Skin of body (tissue), 1 donor: ENCODE measurements at regions not wholly inside any gene's neighbourhood (a gene's known extent, or its start where the extent isn't known, plus 50 kb on each side); places are given as distances from the start of the nearest gene placed in this dataset.
"Not testable (repeated sequence)": the region's sequence is repeated elsewhere in the genome, so short reads cannot be mapped to it uniquely, and the experiment has no call there.

Experiments used
- DNase-seq: peaks from one replicate; lab custom pipeline; 2025; lab: John Stamatoyannopoulos, UW

DNA sequence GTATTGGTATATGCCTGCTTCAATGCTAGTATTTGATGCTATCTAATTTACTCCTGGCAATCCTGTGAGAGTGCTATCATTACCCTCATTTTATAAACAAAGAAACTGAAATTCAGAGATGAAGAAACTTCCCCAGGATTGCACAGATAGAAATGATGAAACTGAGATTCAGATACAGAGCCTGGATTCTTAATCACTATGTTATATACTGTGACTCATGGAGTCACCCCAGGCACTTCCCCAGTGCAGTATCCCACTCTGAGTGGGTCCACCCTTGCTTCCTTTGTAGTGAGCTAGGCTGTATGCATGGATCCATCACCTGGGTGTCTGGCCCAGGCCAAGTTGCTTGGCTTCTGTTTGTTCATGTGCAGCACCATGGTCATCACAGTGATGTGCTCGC is 133.9 kb downstream of the TRIM43 start:
- DNase-seq = not testable (repeated sequence)

DNA sequence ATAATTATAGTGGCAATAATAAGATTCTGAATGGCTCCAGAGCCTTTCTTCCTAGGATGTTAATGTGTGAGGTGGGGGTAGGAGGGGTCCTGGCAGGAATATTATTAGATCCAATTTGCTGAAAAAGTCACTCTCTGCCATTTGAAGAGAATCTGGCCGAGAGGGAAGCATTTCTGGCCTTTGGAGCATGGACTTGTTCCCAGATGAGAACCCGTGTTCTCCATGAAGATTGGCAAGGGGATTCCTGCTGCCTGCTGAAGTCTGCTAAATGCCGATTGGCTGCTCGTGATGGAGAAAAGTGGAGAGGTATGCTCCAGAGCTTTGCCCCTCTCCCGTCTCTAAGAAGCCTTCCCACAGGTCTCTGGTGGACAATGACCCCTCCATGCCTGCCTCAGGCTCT is 135.6 kb downstream of the TRIM43 start:
- not testable (repeated sequence) for DNase-seq

DNA sequence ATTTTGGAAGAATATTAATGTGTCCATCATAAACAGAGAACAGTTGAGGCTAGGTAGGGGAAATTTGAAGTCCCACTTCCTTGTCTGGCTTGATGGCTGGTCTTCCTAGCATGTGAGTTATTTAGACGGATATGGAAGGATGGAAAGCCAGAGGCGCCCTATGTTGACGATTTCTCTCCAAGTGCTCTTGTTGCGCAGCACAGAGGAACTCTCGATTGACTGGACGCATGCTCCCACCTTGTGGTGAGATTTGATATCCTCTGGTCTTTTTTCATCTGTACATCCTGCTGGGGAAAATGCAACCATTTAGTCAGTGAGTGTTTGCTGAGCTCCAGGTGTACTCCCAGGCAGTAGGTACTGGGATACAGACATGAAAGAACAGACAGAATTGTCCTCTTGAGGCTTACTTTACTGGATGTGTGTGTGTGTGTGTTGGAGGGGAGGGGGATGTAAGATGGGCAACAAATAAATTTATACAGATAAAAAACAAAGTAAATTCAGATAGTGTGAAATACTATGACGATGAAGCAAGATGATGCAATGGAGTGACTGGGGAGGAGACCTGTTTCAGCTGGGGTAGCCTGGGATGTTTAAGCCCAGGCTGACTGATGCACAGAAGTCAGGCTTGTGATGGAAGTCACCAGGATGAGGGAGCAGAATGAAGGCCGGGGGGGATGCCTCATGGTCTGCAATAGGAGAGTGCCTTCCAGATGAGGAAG is 137.2 kb downstream of the TRIM43 start:
- peak; percentile 87 for DNase-seq

DNA sequence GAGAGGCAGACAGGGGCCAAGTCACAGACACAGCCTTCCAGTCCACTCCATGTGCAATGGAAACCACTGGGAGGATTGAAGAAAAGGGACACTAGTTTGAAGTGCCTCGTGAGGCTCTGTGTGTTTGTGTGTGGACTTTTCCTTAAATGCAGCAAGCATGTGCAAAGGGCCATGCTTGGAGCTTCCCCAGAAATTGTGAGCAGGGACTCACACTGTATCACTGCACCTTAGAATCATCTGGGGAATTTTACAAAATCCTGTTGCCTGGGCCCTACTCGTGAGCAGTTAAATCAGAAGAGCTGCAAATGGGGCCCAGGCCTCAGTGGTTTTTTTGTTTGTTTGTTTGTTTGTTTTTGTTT is 137.8 kb downstream of the TRIM43 start:
- no peak for DNase-seq

DNA sequence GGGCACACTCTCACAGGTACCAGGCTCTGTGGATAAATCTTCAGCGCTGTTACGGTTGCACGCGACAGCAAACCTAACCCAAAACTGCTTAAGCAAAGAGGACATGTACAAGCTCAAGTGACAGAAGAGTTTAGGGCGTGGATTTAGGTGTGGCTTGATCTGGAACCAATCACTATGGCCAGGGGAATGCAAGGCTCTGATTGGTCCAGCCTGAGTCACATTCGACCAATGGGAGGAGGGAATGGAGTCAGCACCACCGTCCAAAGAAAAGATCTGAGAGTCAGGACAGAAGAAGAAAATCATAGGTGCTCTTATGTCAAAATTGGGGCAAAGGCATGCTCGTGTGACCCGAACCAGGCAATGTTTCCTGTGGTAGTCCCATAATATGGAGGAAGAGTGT is 139.0 kb downstream of the TRIM43 start:
- no peak for DNase-seq

DNA sequence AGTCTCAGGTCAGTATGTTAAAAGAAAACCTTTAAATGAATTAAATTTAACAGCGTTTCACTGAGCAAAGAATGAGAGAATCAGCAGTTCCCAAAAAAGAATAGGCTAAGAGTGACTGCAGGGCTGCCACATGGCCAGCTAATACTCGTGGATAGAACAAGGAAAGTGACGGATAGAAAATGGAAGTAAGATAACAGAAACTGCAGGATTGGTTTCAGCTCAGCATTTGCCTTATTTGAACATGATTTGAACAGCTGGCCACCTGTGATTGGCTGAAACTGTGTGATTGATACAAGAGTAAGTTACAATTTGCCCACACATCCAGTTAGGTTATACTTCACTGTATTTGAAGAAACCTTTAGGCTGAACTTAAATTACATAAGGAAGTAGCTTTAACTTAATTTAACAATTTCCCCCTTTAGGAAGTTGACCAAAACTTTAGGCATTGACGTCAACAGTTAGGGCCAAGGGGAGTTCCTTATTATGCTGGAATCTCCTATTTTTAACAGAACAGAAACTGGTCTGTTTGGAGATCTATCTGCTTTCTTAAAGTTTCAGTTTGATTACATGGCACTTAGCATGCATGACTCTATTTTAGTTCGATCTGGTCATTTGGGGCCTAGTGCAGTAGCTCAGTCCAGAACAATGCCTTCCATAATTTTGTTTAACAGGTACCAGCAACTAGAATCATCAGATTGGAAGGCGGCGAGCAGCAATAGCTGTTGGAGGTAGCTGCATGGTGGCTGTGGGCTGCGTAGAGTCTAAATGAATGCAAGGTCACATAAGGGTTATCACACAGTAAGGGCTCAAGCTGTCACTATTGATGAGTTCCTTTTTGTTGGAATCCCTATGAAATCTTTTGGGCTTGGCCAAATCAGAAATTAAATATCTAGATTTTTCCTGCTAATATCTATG is 143.4 kb downstream of the TRIM43 start:
- DNase-seq = no peak

DNA sequence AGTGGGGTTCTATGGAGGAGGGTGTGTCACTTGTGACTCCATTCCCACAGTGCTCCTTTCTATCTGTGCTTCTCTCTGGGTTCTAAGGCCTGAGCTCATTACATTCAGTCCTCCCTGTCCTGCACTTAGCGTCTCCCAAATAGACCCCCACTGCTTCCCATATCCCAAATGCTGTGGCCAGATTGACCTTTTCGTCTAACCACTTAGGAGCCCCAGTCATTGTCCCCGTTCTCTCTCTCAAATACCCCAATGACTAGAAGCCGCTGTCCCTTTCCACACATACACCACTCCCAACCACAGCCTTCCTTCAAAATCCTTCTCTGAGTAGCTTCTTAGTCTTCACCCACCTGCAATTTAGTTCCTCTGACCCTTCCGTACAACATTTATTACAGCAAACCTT is 146.5 kb downstream of the TRIM43 start:
- DNase-seq = no peak

DNA sequence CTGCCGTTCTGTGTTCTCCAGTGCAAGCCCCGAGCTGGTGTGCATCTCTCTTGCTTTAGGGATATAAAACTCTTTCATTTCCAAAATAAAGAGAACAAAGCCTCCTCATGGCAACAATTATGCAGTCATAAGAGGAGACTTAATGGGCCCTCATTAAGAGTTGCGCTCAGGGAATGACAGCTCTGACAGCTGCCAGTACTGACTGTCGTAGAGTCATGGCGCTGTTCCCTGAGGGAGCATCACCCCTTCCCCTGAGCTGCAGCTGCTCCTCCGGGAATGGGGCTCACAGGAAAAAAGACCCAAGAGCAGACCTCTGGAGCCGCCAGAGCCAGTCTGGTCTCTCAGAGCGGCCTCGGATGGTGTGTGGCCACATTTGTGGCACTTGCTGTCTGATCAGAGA is 160.3 kb downstream of the TRIM43 start:
- not testable (repeated sequence) for DNase-seq

DNA sequence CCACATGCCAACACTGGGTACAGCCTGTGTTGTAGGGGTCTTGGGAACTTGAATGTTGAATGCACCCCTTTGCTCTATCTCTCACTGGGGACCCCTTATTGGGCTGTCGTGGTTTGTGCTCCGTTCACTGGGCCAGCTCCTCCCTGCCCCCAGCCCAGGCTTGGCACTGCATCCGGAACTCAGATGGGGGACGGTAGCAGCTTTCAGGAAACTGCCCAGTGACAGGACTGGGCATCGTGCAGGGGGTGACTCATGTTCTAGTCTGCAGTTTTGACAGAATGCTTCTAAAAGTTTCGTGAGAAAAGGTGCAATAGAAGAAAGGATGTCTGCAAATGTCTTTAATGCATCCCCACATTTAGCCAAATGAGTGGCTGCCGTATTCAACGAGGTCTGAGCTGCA is 162.0 kb downstream of the TRIM43 start:
- not testable (repeated sequence) for DNase-seq

DNA sequence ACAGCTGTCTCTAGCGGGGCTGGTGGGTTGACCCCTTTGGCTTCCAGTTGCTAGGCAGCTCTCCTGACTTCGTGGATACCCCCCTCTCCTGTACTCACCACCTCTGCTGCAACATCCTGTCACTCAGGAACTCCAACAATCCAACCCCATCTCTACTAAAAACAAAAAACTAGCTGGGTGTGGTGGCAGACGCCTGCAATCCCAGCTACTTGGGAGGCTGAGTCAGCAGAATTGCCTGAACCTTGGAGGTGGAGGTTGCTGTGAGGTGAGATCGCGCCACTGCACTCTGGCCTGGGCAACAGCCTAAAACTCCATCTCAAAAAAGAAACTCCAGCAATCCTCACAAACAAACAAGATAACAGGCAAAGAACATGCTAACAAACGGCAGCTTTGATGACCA is 162.4 kb downstream of the TRIM43 start:
- DNase-seq = not testable (repeated sequence)

DNA sequence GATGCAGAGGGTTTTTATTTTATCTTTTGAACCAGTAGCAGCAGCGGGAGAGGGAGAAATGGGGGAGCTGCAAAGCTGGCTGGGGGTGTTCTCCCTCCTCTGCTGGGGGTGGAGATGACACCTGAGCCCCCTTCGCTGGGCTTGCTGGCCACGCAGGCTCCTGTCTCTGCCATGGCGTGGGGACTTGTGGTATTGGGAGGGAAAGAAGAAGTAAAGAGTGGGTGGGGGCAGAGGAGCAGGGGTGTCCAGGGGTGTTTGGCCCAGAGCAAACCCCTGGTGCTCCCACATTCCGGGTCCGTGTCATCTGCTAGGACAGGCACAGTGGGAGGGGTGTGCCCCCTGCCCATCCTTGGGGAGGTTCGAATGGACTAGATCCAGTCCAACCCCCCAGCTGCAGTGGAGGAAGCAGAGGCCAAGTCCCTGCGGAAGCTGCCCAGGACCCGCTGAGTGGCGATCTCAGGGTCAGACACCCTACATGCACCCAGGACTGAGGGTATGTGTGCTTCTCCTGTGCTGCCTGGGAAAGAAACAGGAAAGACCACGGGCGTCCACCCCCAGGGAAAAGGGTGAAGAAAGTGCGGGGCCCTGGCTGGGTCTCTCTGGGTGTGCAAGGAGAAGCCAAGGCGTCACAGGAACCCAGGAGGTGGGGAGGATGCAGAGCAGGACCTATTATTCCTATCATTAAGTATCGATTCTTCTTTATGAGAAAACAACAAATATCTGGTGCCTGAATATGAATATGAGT is 163.2 kb downstream of the TRIM43 start:
- not testable (repeated sequence) for DNase-seq

DNA sequence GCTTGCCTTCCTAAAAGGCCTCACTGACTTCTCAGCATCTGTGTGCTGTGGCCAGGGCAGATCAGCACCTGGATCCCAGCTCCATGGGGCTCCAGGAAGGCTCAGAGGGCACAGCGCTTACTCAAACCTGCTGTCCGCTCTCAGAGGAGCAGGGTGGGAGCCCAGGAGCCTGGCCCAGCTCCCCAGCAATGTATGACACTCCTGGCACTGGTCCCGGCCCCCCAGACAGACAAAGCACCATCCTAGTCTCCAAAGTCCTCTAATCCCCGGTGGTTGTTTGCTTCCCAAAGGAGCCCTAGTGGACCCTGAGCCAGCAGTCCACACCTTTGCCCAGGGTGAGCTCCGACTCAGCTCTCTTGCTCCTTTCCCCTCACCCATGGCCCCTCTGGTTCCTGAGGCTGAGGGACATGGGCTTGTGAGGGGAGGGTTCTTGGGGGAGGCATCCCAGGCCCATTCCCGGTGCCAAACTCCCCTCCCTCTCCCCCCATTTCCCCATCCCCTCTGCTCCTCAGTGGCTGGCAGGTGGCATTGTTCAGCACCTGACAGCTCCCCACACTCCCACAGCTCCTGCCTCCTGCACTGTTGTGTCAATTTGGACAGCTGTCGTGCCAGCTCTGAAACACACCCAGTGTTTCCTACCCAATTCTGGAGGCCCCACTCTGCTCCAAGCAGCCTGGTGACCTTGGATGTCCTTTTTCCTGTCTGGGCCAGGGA is 164.3 kb downstream of the TRIM43 start:
- not testable (repeated sequence) for DNase-seq

DNA sequence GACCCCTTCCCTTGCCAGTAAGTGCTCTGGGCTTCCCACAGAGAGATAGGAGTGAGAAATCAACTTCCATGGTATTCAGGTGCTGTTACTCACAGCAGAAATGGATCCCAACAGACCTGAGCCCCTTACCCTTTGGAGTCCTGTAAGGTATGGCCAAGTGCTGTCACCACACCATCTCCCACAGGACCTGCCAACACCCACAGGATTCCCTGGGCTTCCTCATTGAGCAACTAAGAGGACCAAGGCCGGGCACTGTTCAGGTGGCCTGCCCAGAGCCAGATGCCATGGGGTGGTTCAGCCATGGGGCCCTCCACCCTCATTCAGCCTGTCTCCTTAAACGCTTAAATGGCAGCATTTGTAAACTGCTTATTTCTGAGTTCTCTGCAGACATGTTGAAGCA is 166.2 kb downstream of the TRIM43 start:
- DNase-seq = no peak

DNA sequence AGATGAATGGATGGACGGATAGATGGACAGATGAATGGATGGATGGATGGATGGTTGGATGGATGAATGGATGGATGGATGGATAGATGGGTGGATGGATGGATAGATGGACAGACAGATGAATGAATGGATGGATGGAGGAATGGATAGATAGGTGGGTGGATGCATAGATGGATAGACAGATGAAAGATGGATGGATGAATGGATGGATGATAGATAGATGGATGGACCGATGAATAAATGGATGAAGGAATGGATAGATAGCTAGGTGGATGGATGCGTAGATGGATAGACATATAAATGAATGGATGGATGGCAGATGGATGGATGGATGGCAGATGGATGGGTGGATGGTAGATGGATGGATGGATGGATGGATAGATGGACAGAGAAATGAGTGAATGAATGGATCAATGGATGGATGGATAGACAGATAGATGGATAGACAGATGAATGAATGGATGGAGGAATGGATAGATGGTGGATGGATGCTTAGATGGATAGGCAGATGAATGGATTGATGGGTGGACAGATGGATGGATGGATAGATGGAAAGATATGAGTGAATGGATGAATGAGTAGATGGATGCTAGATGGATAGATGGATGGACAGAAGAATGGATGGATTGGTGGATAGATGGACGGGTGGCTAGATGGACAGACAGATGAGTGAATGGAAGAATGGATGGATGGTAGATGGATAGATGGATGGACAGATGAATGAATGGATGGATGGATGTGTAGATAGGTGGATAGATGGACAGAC is 167.9 kb downstream of the TRIM43 start:
- DNase-seq = no peak

DNA sequence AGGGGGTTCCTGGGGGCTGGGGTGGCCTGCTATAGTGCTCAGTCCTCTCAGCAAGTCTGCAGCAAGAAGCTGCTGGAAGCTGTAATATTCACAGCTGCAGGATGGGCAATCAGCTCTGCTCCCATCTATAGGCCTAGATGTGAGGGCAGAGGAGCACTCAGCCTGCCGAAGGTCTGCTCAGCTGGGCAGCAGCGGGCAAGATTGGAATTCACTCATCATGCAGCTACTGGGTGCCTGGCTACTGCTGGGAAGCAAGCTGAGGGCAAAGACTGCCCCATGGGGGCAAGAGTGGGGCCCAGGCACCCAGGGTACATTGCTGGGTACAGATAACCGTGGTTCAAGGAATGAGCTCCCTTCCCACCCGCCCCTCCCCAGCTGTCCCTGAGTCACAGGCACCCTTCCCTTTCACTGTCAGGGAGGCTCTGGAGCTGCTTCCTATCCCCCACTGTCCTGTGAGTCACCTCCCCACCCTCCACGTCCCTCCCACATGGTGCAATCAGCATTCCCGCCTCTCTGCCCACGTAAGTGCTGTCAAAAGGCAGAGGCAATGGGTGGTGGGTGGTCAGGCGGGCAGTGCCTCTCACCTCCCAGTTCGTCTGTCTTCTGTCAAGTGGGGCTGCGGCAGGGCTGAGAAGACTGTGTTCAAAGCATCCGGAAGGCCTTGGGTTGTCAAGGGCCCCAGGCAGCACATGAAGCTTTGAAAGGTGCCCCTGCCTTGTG is 169.2 kb downstream of the TRIM43 start:
- DNase-seq = no peak

DNA sequence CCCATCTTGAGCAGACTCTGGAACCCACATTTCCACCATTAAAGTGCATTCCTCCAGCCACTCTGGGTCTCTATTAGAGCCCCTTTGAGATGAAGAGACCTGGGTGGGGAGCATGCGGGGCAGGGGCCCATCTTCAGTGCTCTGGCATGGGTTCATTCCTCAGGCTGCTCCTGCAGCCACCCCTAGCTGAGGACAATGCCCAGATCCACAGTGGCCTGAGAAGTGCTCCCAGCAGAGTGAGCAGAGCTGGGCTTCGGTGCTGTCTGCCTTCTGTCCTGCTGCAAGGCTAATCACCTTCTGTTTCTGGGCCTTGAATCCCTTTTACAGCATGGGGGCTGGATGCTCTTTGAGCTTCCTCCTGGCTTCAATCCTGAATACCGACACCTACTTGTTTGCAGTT is 169.8 kb downstream of the TRIM43 start:
- no peak for DNase-seq

DNA sequence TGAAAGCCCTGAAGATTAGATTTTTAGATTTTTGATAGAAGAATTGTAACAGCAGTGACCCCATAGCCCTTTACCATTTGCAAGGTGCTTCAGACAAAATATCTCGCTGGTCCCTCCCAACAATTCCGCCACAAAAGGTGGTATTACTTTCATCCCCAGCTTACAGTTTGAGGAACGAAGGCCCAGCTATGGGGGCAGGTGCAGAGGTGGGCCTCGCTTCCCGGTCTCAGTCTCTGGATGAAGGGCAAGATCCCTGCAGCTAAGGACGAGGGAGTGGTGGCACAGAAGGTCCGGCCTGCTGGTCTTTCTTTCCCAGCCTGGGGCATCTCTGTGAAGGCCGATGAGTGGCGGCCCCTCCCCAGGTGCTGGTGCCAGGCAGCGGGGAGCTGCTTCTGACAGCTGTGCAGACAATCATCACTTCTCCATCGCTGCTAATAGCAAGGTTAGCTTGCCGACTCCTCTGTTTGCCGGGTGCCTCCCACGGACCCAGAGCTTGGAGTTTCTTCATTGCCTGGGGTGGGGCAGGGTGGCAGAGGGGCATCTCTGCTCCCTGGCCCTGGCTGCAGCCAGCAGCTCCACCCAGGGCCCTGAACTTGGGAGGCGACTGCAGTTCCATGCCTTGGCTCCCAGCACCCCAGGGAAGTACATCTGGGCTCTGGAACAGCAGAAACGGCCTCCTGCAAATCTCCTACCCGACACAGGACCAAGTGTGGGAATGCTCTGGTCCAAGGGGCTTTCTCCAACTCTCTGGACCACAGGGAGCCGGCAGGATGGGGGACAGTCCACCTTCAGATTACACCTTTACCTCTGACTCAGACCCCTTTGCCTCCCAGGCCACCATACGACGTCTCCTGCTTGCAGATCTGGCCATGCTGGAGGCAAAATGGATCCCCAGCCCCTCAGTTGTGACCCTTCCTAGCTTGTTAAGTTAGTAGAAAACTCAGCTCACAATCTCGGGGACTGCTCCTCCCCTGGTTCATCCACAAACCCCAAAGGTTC is 170.5 kb downstream of the TRIM43 start:
- DNase-seq = not testable (repeated sequence)

DNA sequence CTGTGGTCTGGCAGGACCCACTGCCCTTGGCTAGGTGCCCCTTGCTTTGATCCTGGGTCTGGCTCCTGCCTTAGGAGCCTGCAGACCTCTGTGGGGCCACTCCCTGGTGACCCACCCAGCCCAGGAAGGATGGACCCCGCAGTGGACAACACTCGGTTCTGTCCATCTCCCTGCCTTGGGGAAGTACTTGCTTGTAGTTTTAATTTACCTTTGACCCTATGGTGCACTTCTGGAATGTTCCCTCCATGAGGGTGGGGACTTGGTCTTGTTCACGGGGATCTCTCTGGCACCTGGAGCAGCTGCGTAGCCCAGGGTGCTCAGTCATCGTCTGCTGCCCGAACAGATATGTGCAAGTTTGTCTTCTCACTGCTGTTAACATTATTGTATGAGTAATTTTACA is 171.3 kb downstream of the TRIM43 start:
- not testable (repeated sequence) for DNase-seq

DNA sequence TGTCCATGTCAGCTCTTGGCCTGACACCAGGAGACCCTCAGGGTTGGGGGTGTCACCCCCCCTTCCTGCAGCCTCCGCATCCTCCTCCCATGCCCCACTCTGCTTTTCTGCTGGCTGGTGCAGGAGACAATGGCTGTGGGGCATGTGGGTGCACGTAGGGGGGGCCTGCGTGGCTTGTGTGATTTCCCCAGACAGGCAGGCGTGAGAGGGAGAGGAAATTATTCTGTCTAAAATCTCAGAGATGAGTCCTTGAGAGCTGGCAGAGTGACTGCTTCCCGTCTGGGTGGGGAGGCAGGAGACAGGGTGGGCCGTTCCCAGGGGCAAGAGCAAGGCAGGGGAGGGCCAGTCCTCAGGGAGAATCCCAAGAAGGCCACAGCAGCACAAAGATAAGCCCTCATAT is 173.2 kb downstream of the TRIM43 start:
- DNase-seq = not testable (repeated sequence)
